ENCODE measurements at regions not wholly inside any gene's neighbourhood (a gene's known extent, or its start where the extent isn't known, plus 50 kb on each side); places are given as distances from the start of the nearest gene placed in this dataset.

DNA sequence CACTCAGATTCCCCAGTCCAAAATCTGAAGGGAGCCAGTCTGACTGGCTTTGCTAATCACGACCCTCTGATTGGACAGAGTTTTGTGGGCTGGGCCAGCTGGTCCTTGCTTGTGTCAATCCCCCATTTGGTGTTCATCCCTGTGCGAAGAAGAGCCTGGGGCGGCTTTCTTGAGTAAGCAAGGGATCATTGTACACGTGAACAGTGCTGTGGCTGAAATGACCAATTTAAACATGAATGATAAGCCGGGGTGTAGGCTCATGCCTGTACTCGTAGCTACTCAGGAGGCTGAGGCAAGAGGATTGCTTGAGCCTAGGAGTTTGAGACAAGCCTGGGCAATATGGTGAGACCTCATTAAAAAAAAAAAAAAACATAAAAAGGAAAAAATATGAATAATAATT lies 379.1 kb downstream of the RAPGEF2 start:
- Histone ChIP-seq H3K4me1 (ENCODE audit: insufficient read depth) (no peaks in the 10 kb centered on the region), H3K9me3 (no peaks in the 10 kb centered on the region), H3K4me3 (no peak overlapping the region), H3K36me3 (no peaks in the 10 kb centered on the region), H3K27ac (no peak overlapping the region), H3K27me3 (no peaks in the 10 kb centered on the region)
- WGBS, 3 donors, result 83 to 93% (median 84%) methylated on average over 6 of the region's 6 CpGs
- intact Hi-C loops (cut with DNase I), result no loop called here
- DNase-seq, result no peak
- TF ChIP-seq POLR2A (IDR thresholded peaks at IDR 0.05), result no peak
- TF ChIP-seq, protein P1, sequence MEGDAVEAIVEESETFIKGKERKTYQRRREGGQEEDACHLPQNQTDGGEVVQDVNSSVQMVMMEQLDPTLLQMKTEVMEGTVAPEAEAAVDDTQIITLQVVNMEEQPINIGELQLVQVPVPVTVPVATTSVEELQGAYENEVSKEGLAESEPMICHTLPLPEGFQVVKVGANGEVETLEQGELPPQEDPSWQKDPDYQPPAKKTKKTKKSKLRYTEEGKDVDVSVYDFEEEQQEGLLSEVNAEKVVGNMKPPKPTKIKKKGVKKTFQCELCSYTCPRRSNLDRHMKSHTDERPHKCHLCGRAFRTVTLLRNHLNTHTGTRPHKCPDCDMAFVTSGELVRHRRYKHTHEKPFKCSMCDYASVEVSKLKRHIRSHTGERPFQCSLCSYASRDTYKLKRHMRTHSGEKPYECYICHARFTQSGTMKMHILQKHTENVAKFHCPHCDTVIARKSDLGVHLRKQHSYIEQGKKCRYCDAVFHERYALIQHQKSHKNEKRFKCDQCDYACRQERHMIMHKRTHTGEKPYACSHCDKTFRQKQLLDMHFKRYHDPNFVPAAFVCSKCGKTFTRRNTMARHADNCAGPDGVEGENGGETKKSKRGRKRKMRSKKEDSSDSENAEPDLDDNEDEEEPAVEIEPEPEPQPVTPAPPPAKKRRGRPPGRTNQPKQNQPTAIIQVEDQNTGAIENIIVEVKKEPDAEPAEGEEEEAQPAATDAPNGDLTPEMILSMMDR (IDR thresholded peaks at IDR 0.05), result no peak
- no peak for TF ChIP-seq EP300 (IDR thresholded peaks at IDR 0.05)

DNA sequence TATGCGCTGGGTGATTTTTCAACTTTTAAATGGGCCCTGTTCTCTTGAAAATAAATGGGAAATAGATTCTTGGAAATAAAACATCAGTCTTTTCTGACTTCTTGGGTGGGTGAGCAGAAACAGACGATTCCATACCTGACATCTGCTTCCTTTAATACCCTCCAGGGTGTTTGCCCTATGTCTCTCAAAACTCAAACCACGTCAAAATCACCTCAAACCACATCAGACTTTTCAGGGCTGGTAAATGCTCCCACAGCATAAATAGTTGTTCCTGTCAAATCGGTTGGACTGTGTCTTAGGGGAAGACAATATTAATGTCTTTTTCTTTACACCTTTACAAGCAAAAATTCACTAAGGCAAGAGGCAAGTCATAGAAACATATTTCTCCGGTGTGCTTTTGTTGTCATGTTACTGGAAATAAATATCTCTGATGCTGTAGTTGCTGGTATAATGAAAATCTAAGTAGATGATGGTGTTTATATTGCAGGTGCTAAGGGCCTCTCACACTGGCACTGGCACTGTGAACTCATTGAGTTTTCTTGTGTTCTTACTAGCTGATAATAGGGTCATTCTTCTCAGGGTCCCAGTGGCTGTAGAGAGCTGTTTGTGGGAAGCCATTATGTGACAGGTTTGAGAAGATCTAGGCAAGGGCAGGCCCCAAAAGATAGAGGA lies 380.4 kb downstream of the RAPGEF2 start:
- no peaks in the 10 kb centered on the region for H3K27me3 ChIP-seq
- H3K4me3 ChIP-seq, result no peak overlapping the region
- DNase-seq, result no peak
- TF ChIP-seq POLR2A (IDR thresholded peaks at IDR 0.05), result no peak
- no peak for TF ChIP-seq EP300 (IDR thresholded peaks at IDR 0.05)
- TF ChIP-seq, protein P1 (IDR thresholded peaks at IDR 0.05), result no peak
- no peaks in the 10 kb centered on the region for H3K36me3 ChIP-seq
- intact Hi-C loops (cut with DNase I), result no loop called here
- H3K4me1 ChIP-seq (ENCODE audit: insufficient read depth), result no peaks in the 10 kb centered on the region
- 78 to 88% (median 79%) methylated on average over 5 of the region's 5 CpGs for WGBS, 3 donors
- H3K9me3 ChIP-seq, result no peaks in the 10 kb centered on the region
- no peak overlapping the region for H3K27ac ChIP-seq

DNA sequence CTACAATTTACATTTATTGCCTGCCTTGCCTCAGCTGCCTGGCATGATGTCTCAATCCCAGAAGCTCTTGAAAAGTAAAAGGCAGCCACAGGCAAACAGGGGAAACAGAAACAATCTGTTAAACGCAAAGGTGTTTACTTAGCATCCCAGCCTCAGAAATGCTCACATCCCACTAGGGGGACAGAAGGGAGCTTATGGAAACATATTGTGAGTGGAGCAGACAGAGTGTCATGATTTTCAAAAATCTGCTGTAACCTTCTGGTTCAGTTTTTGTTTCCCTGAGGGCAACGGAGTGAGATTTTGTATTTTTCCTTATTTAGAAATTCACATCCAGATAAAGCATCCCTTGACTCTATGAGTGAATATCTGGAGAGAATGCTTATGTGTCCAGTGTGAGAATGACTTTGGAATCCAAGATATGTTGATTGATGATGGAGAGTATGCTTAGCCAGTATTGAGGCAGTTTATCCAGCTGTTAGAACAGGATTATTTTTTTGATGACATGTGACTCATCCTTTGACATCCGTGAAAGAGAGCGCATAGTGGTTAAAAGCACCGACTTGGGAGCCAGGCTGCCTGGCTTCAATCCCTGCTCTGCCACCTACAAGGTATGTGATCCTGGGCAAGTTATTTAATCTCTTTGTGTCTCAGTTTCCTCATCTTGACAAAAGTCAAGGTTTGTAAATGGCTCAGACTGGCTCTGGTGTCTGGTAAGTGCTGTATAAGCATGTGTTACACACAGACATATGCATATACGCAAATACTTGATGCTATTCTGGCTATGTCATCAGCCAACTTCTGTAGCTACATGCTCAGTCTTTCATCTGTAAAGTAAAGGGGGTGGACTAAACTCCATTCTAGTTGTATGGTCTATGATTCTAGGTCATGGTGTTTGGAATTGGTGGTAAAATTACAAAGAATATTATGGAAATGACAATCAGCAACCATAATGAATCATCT lies 381.2 kb downstream of the RAPGEF2 start:
- H3K36me3 ChIP-seq, result no peaks in the 10 kb centered on the region
- H3K27ac ChIP-seq, result no peak overlapping the region
- WGBS, 3 donors, result 66 to 75% (median 69%) methylated on average over 6 of the region's 6 CpGs
- H3K4me1 ChIP-seq (ENCODE audit: insufficient read depth), result no peaks in the 10 kb centered on the region
- no peak overlapping the region for H3K4me3 ChIP-seq
- DNase-seq, result no peak
- no peaks in the 10 kb centered on the region for H3K27me3 ChIP-seq
- intact Hi-C loops (cut with DNase I), result no loop called here
- no peaks in the 10 kb centered on the region for H3K9me3 ChIP-seq
- TF ChIP-seq EP300 (IDR thresholded peaks at IDR 0.05), result no peak
- TF ChIP-seq, protein P1 (IDR thresholded peaks at IDR 0.05), result no peak
- TF ChIP-seq POLR2A (IDR thresholded peaks at IDR 0.05), result no peak

DNA sequence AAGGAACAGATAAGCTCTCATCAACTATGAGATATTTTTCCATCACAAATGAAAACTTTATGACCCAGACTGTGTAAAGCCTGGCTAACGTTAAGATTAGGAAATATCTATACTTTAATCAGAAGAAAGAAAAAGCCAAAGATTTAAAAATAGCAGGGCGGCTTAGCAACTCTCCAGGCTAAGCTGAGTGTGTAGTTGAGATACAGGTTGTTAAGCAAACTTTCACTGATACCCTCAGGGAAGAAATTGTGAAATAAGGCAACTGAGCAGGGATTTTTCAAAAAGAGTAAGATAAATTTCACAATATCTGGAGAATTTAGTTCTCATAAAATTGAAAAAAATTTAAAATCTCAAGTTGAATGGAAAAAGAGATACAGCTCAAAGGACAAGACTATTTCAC lies 382.0 kb downstream of the RAPGEF2 start:
- 40 to 53% (median 46%) methylated on average over 2 of the region's 2 CpGs for WGBS, 3 donors
- Histone ChIP-seq H3K9me3 (no peaks in the 10 kb centered on the region), H3K36me3 (no peaks in the 10 kb centered on the region), H3K27me3 (no peaks in the 10 kb centered on the region), H3K27ac (no peak overlapping the region), H3K4me1 (ENCODE audit: insufficient read depth) (no peaks in the 10 kb centered on the region), H3K4me3 (no peak overlapping the region)
- TF ChIP-seq, protein P1 (IDR thresholded peaks at IDR 0.05), result no peak
- TF ChIP-seq POLR2A (IDR thresholded peaks at IDR 0.05), result no peak
- TF ChIP-seq EP300 (IDR thresholded peaks at IDR 0.05), result no peak
- intact Hi-C loops (cut with DNase I), result no loop called here
- no peak for DNase-seq

Measured in ovary (tissue), 7 donors.